GM12878 (cell line): ENCODE measurements at regions not wholly inside any gene's neighbourhood (a gene's known extent, or its start where the extent isn't known, plus 50 kb on each side); places are given as distances from the start of the nearest gene placed in this dataset.

ENCODE experiments used
- ATAC-seq: fragments of 200-7000 bp; cut with Tn5 transposase; 3 replicates; pipeline ENCODE4 v1.9.1; 2020; ENCODE audit warnings: mild to moderate bottlenecking, moderate library complexity
- BruUV-seq: library from RNA; stranded (reverse); fragments of 400-500 nt; replicated peaks from 2 replicates; lab custom pipeline; 2021; lab: Mats Ljungman, UMichigan
- CTCF ChIA-PET: fragments of 300-600 bp; sonication (Branson Sonifier 250); formaldehyde crosslinking; extraction: SDS; loops from one replicate; lab custom pipeline; 2021; ENCODE audit warnings: inconsistent platforms; lab: Yijun Ruan, JAX
- POLR2A ChIA-PET: fragments of 350-600 bp; formaldehyde crosslinking; extraction: SDS; loops from one replicate; lab custom pipeline; 2021; ENCODE audit warnings: inconsistent platforms; lab: Charles Lee
- RAD21 ChIA-PET: fragments of 300-600 bp; sonication (Branson Sonifier 250); formaldehyde crosslinking; loops from one replicate; lab custom pipeline; 2023; ENCODE audit warnings: antibody characterized with exemption; ENCODE audit not compliant: unreplicated experiment; lab: Charles Lee
- SMC1A ChIA-PET: fragments of 300-600 bp; sonication (Branson Sonifier 250); formaldehyde crosslinking; loops from one replicate; lab custom pipeline; 2023; ENCODE audit not compliant: unreplicated experiment, uncharacterized antibody; lab: Charles Lee
- DNase-seq: peaks from one replicate; pipeline ENCODE4 v3.0.0-alpha.2; 2011; ENCODE audit warnings: low read depth, low spot score
- FAIRE-seq: peaks from 3 replicates; lab custom pipeline; 2011; peaks lifted over from hg19 to GRCh38; lab: Jason Lieb, UNC
- H2AFZ ChIP-seq: 2 replicates; pipeline ENCODE4 v1.6.0; 2011; ENCODE audit warnings: low read depth, low read length, control low read depth; ENCODE audit not compliant: control insufficient read depth
- H3K27ac ChIP-seq: 2 replicates; pipeline ENCODE4 v1.5.1; 2011; ENCODE audit warnings: control low read depth; ENCODE audit not compliant: control insufficient read depth, insufficient read depth
- H3K27me3 ChIP-seq, 2 experiments: replicated peaks in 1 of 2; 2 replicates each; pipeline versions ENCODE4 v1.6.0 to v1.6.1; 2011; ENCODE audit warnings: low read length in 1 of 2; ENCODE audit not compliant: control insufficient read depth in 2 of 2, insufficient read depth in 2 of 2
- H3K36me3 ChIP-seq, 2 experiments: 2 replicates each; pipeline ENCODE4 v1.5.1; 2011; ENCODE audit warnings: low read length in 1 of 2; ENCODE audit not compliant: control insufficient read depth in 2 of 2, insufficient read depth in 2 of 2
- H3K4me1 ChIP-seq: 2 replicates; pipeline ENCODE4 v1.6.1; 2011; ENCODE audit warnings: mild to moderate bottlenecking, low read length, moderate library complexity, mixed read lengths; ENCODE audit not compliant: control insufficient read depth, insufficient read depth
- H3K4me2 ChIP-seq: 2 replicates; pipeline ENCODE4 v1.6.0; 2011; ENCODE audit warnings: control low read depth; ENCODE audit not compliant: control insufficient read depth, insufficient read depth
- H3K4me3 ChIP-seq: fragments of 200-600 bp; sonication (generic); 2 replicates; pipeline ENCODE4 v1.5.1; 2016
- H3K79me2 ChIP-seq: 2 replicates; pipeline ENCODE4 v1.6.0; 2011; ENCODE audit warnings: low read length; ENCODE audit not compliant: control insufficient read depth, insufficient read depth
- H3K9ac ChIP-seq: 2 replicates; pipeline ENCODE4 v1.8.0; 2011; ENCODE audit warnings: low read length, control low read depth, mixed read lengths; ENCODE audit not compliant: control insufficient read depth, insufficient read depth
- H3K9me3 ChIP-seq: replicated peaks from 3 replicates; pipeline ENCODE4 v1.5.1; 2011; ENCODE audit warnings: mild to moderate bottlenecking, low read length; ENCODE audit not compliant: control insufficient read depth, insufficient read depth
- H4K20me1 ChIP-seq: 2 replicates; pipeline ENCODE4 v1.6.0; 2011; ENCODE audit not compliant: control insufficient read depth, insufficient read depth
- ASH2L ChIP-seq: fragments of 300-600, 200-600 bp; sonication (generic); IDR thresholded peaks from 2 replicates; pipeline ENCODE4 v1.6.1; 2017; ENCODE audit warnings: low read depth, mild to moderate bottlenecking, borderline replicate concordance
- DPF2 ChIP-seq: fragments of 450-650 bp; IDR thresholded peaks from 2 replicates; pipeline ENCODE4 v1.6.1; 2017; ENCODE audit warnings: mild to moderate bottlenecking
- MEF2B ChIP-seq: fragments of 450-650 bp; IDR thresholded peaks from 2 replicates; pipeline ENCODE4 v1.6.1; 2018; ENCODE audit warnings: mild to moderate bottlenecking, moderate library complexity; ENCODE audit not compliant: partially characterized antibody, poor library complexity, severe bottlenecking
- SIX5 ChIP-seq: IDR thresholded peaks from 2 replicates; pipeline ENCODE4 v1.6.1; 2011; ENCODE audit warnings: mild to moderate bottlenecking, low read depth, low read length, moderate library complexity; ENCODE audit not compliant: severe bottlenecking
- TAF1 ChIP-seq: IDR thresholded peaks from 2 replicates; pipeline ENCODE4 v1.6.1; 2011; ENCODE audit warnings: mild to moderate bottlenecking, low read depth, low read length, borderline replicate concordance
- WRNIP1 ChIP-seq: IDR thresholded peaks from 2 replicates; pipeline ENCODE4 v1.6.1; 2011; ENCODE audit warnings: low read depth, low read length, improper control_type of control experiment, borderline replicate concordance
- ZNF217 ChIP-seq: fragments of 450-650 bp; IDR thresholded peaks from 2 replicates; pipeline ENCODE4 v1.6.1; 2017; ENCODE audit warnings: antibody characterized with exemption, mild to moderate bottlenecking
- WGBS: methylation state at CpG from one replicate; pipeline ENCODE4 v1.1.6; 2016; ENCODE audit warnings: low lambda C conversion rate; ENCODE audit not compliant: insufficient replicate concordance, insufficient coverage; ENCODE audit errors: missing lambda C conversion rate; 5-methylcytosine and 5-hydroxymethylcytosine counted together
- in situ Hi-C: fragments of 300-500 bp; cut with MboI; formaldehyde crosslinking; loops from 9 replicates; pipeline ENCODE4 v1.14.3; 2018; ENCODE audit warnings: mixed read lengths
- intact Hi-C: fragments of 100-400 bp; cut with micrococcal nuclease; formaldehyde crosslinking; loops from one replicate; pipeline ENCODE4 v1.14.2; 2022; ENCODE audit not compliant: unreplicated experiment
- TF ChIP-seq, protein P1 (sequence below): fragments of 450-650 bp; IDR thresholded peaks from 2 replicates; pipeline ENCODE4 v1.6.1; 2017; ENCODE audit warnings: mild to moderate bottlenecking

DNA sequence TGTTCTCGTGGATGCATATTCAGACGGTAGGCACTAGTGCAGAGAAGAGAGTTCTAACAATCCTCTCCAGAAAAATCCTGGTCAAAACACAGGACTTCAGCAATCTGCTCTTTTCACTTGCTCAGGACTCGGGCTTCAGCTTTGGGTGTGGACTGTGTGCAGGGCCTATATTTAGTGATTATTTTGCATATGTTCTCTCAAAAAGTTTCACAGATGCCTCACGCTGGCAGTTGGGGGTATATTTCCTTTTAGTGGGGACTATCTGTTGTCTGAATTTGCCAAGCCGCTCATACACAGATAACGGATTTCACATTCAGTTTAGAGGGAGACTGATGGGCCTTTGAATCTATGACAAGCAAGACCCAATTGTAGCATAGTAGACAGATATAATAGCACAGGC lies 54.4 kb upstream of the LRRN1 start (continued):
- no peak for TF ChIP-seq DPF2

DNA sequence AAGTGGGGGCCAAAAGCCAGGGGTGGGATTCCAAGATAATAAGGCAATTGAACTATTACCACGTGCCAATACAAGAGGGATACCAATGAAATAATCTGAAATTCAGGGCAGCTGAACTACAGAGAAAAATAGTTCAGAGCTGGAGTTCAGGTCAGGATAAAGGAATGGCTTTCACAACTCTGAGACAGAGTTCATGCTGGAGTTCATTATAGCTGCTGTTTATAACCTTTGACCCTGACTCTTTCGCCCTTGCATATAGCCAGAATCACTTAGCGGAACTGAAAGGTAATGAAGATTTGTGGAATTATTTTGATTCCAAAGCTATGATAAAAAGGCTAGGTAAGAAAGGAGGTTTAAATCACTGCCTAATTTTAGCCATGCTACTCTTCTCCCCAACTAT lies 55.5 kb upstream of the LRRN1 start:
- 42% methylated on average over 3 of the region's 3 CpGs for WGBS
- in situ Hi-C loops = no loop called here
- RAD21 ChIA-PET = no interaction called here

More for the DNA sequence above, 55.5 kb upstream of the LRRN1 start:
- CTCF ChIA-PET = no interaction called here
- H3K36me3 ChIP-seq = no peaks in the 10 kb centered on the region
- DNase-seq (no peak), FAIRE-seq (no peak)
- TF ChIP-seq TAF1 (no peak), ZNF217 (no peak), ASH2L (no peak), MEF2B (no peak), SIX5 (no peak), WRNIP1 (no peak)
- TF ChIP-seq, protein P1, sequence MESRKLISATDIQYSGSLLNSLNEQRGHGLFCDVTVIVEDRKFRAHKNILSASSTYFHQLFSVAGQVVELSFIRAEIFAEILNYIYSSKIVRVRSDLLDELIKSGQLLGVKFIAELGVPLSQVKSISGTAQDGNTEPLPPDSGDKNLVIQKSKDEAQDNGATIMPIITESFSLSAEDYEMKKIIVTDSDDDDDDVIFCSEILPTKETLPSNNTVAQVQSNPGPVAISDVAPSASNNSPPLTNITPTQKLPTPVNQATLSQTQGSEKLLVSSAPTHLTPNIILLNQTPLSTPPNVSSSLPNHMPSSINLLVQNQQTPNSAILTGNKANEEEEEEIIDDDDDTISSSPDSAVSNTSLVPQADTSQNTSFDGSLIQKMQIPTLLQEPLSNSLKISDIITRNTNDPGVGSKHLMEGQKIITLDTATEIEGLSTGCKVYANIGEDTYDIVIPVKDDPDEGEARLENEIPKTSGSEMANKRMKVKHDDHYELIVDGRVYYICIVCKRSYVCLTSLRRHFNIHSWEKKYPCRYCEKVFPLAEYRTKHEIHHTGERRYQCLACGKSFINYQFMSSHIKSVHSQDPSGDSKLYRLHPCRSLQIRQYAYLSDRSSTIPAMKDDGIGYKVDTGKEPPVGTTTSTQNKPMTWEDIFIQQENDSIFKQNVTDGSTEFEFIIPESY = no peak
- TF ChIP-seq, all 136 proteins: peak for 0
- Histone ChIP-seq H3K79me2 (no peaks in the 10 kb centered on the region), H3K4me3 (no peak overlapping the region), H3K4me1 (no peaks in the 10 kb centered on the region), H3K9ac (no peak overlapping the region), H3K9me3 (no peaks in the 10 kb centered on the region; the same call in 2 of the 3 replicates), H3K27ac (no peak overlapping the region), H3K27me3 (no peaks in the 10 kb centered on the region; a peak in 1 of 4 replicates), H2AFZ (no peak overlapping the region), H4K20me1 (no peaks in the 10 kb centered on the region), H3K4me2 (no peak overlapping the region)
- no TSS peak for BruUV-seq
- ChIA-PET POLR2A (no interaction called here), SMC1A (no interaction called here)
- ATAC-seq = no peak
- intact Hi-C loops = no loop called here
